ENCODE measurements at regions not wholly inside any gene's neighbourhood (a gene's known extent, or its start where the extent isn't known, plus 50 kb on each side); places are given as distances from the start of the nearest gene placed in this dataset.

- H3K4me3 ChIP-seq (ENCODE audit: low read depth in 1 of 3, low read length in 3 of 3) = no peak overlapping the region
- no peak for TF ChIP-seq TAF1 (conservative IDR thresholded peaks at IDR 0.05)
- 87% methylated on average over 1 of the region's 1 CpG for WGBS
These were observed 1049.1 kb upstream of the GOT2 start for GRCh38 chr16:59783191-59783590.

GRCh38 chr16:59773330-59773729 lies 1039.2 kb upstream of the GOT2 start:
- TF ChIP-seq TAF1 (conservative IDR thresholded peaks at IDR 0.05) (no peak), NR2F2 (IDR thresholded peaks at IDR 0.05) (no peak), CTCF (IDR thresholded peaks at IDR 0.05; ENCODE audit: low read depth, low read length, missing input control) (no peak), RAD21 (IDR thresholded peaks at IDR 0.05) (no peak), YY1 (IDR thresholded peaks at IDR 0.05) (no peak), ATF3 (IDR thresholded peaks at IDR 0.05) (no peak), FOXA1 (IDR thresholded peaks at IDR 0.05) (no peak), JUND (IDR thresholded peaks at IDR 0.05) (no peak), ZBTB33 (IDR thresholded peaks at IDR 0.05) (no peak), HNF4A (conservative IDR thresholded peaks at IDR 0.05) (no peak), EGR1 (IDR thresholded peaks at IDR 0.05; ENCODE audit: low read depth in 2 of 2) (no peak), GABPA (IDR thresholded peaks at IDR 0.05 in 1 of 2, conservative IDR thresholded peaks at IDR 0.05 in 1 of 2) (no peak), MAX (IDR thresholded peaks at IDR 0.05) (no peak)
- H3K27me3 ChIP-seq (ENCODE audit: control insufficient read depth in 4 of 4, insufficient read depth in 4 of 4, low read length in 3 of 4) = no peaks in the 10 kb centered on the region
- H3K9ac ChIP-seq (ENCODE audit: low read depth in 1 of 2, low read length in 2 of 2) = no peak overlapping the region
- H3K4me1 ChIP-seq (ENCODE audit: control insufficient read depth in 4 of 4, insufficient read depth in 4 of 4, low read length in 3 of 4) = no peaks in the 10 kb centered on the region
- DNase-seq (ENCODE audit: low spot score) = no peak
- H3K36me3 ChIP-seq (ENCODE audit: control insufficient read depth in 4 of 4, insufficient read depth in 3 of 4, low read depth in 1 of 4, low read length in 3 of 4) = no peaks in the 10 kb centered on the region
- peaks cover 0 to 7% (median 2%) of the 10 kb centered on the region in 4 donors for H3K9me3 ChIP-seq (ENCODE audit: control insufficient read depth in 4 of 4, low read length in 3 of 4)
- H3K4me3 ChIP-seq (ENCODE audit: low read depth in 1 of 3, low read length in 3 of 3) = no peak overlapping the region
- H3K27ac ChIP-seq (ENCODE audit: low read depth in 1 of 2, low read length in 2 of 2) = no peak overlapping the region

More at GRCh38 chr16:59783191-59783590, 1049.1 kb upstream of the GOT2 start:
- Histone ChIP-seq H3K36me3 (ENCODE audit: control insufficient read depth in 4 of 4, insufficient read depth in 3 of 4, low read depth in 1 of 4, low read length in 3 of 4) (no peaks in the 10 kb centered on the region), H3K9ac (ENCODE audit: low read depth in 1 of 2, low read length in 2 of 2) (no peak overlapping the region), H3K27me3 (ENCODE audit: control insufficient read depth in 4 of 4, insufficient read depth in 4 of 4, low read length in 3 of 4) (no peaks in the 10 kb centered on the region), H3K4me1 (ENCODE audit: control insufficient read depth in 4 of 4, insufficient read depth in 4 of 4, low read length in 3 of 4) (no peaks in the 10 kb centered on the region), H3K9me3 (ENCODE audit: control insufficient read depth in 4 of 4, low read length in 3 of 4) (peaks cover 0 to 1% (median under 1%) of the 10 kb centered on the region in 4 donors), H3K27ac (ENCODE audit: low read depth in 1 of 2, low read length in 2 of 2) (no peak overlapping the region)
- DNase-seq (ENCODE audit: low spot score) = no peak

- DNase-seq (ENCODE audit: low spot score) = no peak
- WGBS = 65% methylated on average over 3 of the region's 3 CpGs
- Histone ChIP-seq H3K36me3 (ENCODE audit: control insufficient read depth in 4 of 4, insufficient read depth in 3 of 4, low read depth in 1 of 4, low read length in 3 of 4) (no peaks in the 10 kb centered on the region), H3K27ac (ENCODE audit: low read depth in 1 of 2, low read length in 2 of 2) (no peak overlapping the region), H3K4me1 (ENCODE audit: control insufficient read depth in 4 of 4, insufficient read depth in 4 of 4, low read length in 3 of 4) (no peaks in the 10 kb centered on the region), H3K9ac (ENCODE audit: low read depth in 1 of 2, low read length in 2 of 2) (no peak overlapping the region), H3K4me3 (ENCODE audit: low read depth in 1 of 3, low read length in 3 of 3) (no peak overlapping the region), H3K9me3 (ENCODE audit: control insufficient read depth in 4 of 4, low read length in 3 of 4) (no peaks in the 10 kb centered on the region), H3K27me3 (ENCODE audit: control insufficient read depth in 4 of 4, insufficient read depth in 4 of 4, low read length in 3 of 4) (no peaks in the 10 kb centered on the region)
- TF ChIP-seq RXRA (IDR thresholded peaks at IDR 0.05) = no peak
- no peak for TF ChIP-seq CTCF (IDR thresholded peaks at IDR 0.05; ENCODE audit: low read depth, low read length, missing input control)
- no peak for TF ChIP-seq TAF1 (conservative IDR thresholded peaks at IDR 0.05)
- no peak for TF ChIP-seq GABPA (IDR thresholded peaks at IDR 0.05 in 1 of 2, conservative IDR thresholded peaks at IDR 0.05 in 1 of 2)
- no peak for TF ChIP-seq HNF4A (conservative IDR thresholded peaks at IDR 0.05)
- TF ChIP-seq NR2F2 (IDR thresholded peaks at IDR 0.05) = no peak
- no peak for TF ChIP-seq HNF4G (IDR thresholded peaks at IDR 0.05)
- no peak for TF ChIP-seq YY1 (IDR thresholded peaks at IDR 0.05)
- TF ChIP-seq ZBTB33 (IDR thresholded peaks at IDR 0.05) = no peak
- no peak for TF ChIP-seq ATF3 (IDR thresholded peaks at IDR 0.05)
- no peak for TF ChIP-seq EGR1 (IDR thresholded peaks at IDR 0.05; ENCODE audit: low read depth in 2 of 2)
- no peak for TF ChIP-seq RAD21 (IDR thresholded peaks at IDR 0.05)
- no peak for TF ChIP-seq SP1 (IDR thresholded peaks at IDR 0.05)
- no peak for TF ChIP-seq MAX (IDR thresholded peaks at IDR 0.05)
- TF ChIP-seq FOXA2 (IDR thresholded peaks at IDR 0.05) = no peak
- no peak for TF ChIP-seq FOXA1 (IDR thresholded peaks at IDR 0.05)
- no peak for TF ChIP-seq JUND (IDR thresholded peaks at IDR 0.05)
These were observed 1025.2 kb upstream of the GOT2 start for GRCh38 chr16:59759296-59759695.

All from liver (tissue), 8 donors.